ENCODE measurements at regions not wholly inside any gene's neighbourhood (a gene's known extent, or its start where the extent isn't known, plus 50 kb on each side); places are given as distances from the start of the nearest gene placed in this dataset.

GRCh38 chr12:5160827-5161226, 117.1 kb downstream of the KCNA5 start:
- no peak for TF ChIP-seq CTCF (IDR thresholded peaks at IDR 0.05 in 4 of 5, conservative IDR thresholded peaks at IDR 0.05 in 1 of 5)
- TF ChIP-seq POLR2A (IDR thresholded peaks at IDR 0.05): no peak
- Histone ChIP-seq H3K27ac (no peak overlapping the region), H3K27me3 (no peaks in the 10 kb centered on the region), H3K4me3 (no peak overlapping the region), H3K4me1 (no peaks in the 10 kb centered on the region), H3K9me3 (no peaks in the 10 kb centered on the region), H3K36me3 (no peaks in the 10 kb centered on the region)
- no peak for ATAC-seq
- intact Hi-C loops (cut with DNase I; ENCODE audit: low total_unique reads) (no loop called here), in situ Hi-C loops (cut with MboI; ENCODE audit: low sequenced_read_pairs in 4 of 4) (loop anchor here in 1 of 4 donors (10.0 kb wide), 1 partner anchor 284 kb away; no protein-coding TSS in a partner anchor)
- DNase-seq: no peak

- no peak overlapping the region for H3K4me3 ChIP-seq
- ATAC-seq: no peak
- no peak for TF ChIP-seq POLR2A (IDR thresholded peaks at IDR 0.05)
- no peak for TF ChIP-seq CTCF (IDR thresholded peaks at IDR 0.05 in 4 of 5, conservative IDR thresholded peaks at IDR 0.05 in 1 of 5)
- in situ Hi-C loops (cut with MboI; ENCODE audit: low sequenced_read_pairs in 4 of 4) (loop anchor here in 1 of 4 donors (10.0 kb wide), 1 partner anchor 281 kb away; no protein-coding TSS in a partner anchor), intact Hi-C loops (cut with DNase I; ENCODE audit: low total_unique reads) (no loop called here)
- H3K4me1 ChIP-seq: no peaks in the 10 kb centered on the region
- no peaks in the 10 kb centered on the region for H3K36me3 ChIP-seq
- H3K27me3 ChIP-seq: no peaks in the 10 kb centered on the region
- no peaks in the 10 kb centered on the region for H3K9me3 ChIP-seq
- DNase-seq: no peak
- no peak overlapping the region for H3K27ac ChIP-seq
These were observed 120.0 kb downstream of the KCNA5 start for GRCh38 chr12:5163661-5164060.

GRCh38 chr12:5165296-5165970, 121.8 kb downstream of the KCNA5 start:
- Histone ChIP-seq H3K4me1 (peaks cover 2 to 5% of the 10 kb centered on the region in 2 donors), H3K27ac (no peak overlapping the region), H3K27me3 (no peaks in the 10 kb centered on the region), H3K36me3 (no peaks in the 10 kb centered on the region), H3K4me3 (no peak overlapping the region), H3K9me3 (no peaks in the 10 kb centered on the region)
- no peak for TF ChIP-seq CTCF (IDR thresholded peaks at IDR 0.05 in 4 of 5, conservative IDR thresholded peaks at IDR 0.05 in 1 of 5)
- no peak for TF ChIP-seq POLR2A (IDR thresholded peaks at IDR 0.05)
- intact Hi-C loops (cut with DNase I; ENCODE audit: low total_unique reads): no loop called here
- in situ Hi-C loops (cut with MboI; ENCODE audit: low sequenced_read_pairs in 4 of 4): loop anchor here in 1 of 4 donors (10.0 kb wide), 1 partner anchor 279 kb away; no protein-coding TSS in a partner anchor
- no peak for ATAC-seq
- no peak for DNase-seq

- no peak overlapping the region for H3K27ac ChIP-seq
- intact Hi-C loops (cut with DNase I; ENCODE audit: low total_unique reads): no loop called here
- in situ Hi-C loops (cut with MboI; ENCODE audit: low sequenced_read_pairs in 4 of 4): loop anchor here in 1 of 4 donors (10.0 kb wide), 1 partner anchor 278 kb away; no protein-coding TSS in a partner anchor
These were observed 123.3 kb downstream of the KCNA5 start for GRCh38 chr12:5166976-5167375.

GRCh38 chr12:5168148-5168547, 124.5 kb downstream of the KCNA5 start:
- no peaks in the 10 kb centered on the region for H3K36me3 ChIP-seq
- H3K9me3 ChIP-seq: no peaks in the 10 kb centered on the region
- TF ChIP-seq POLR2A (IDR thresholded peaks at IDR 0.05): no peak
- TF ChIP-seq CTCF (IDR thresholded peaks at IDR 0.05 in 4 of 5, conservative IDR thresholded peaks at IDR 0.05 in 1 of 5): no peak
- no peak overlapping the region for H3K4me3 ChIP-seq
- H3K27ac ChIP-seq: no peak overlapping the region
- no peak for ATAC-seq
- no peaks in the 10 kb centered on the region for H3K27me3 ChIP-seq
- intact Hi-C loops (cut with DNase I; ENCODE audit: low total_unique reads) (no loop called here), in situ Hi-C loops (cut with MboI; ENCODE audit: low sequenced_read_pairs in 4 of 4) (loop anchor here in 1 of 4 donors (10.0 kb wide), 1 partner anchor 277 kb away; no protein-coding TSS in a partner anchor)
- H3K4me1 ChIP-seq: peaks cover 14 to 29% of the 10 kb centered on the region in 2 donors
- no peak for DNase-seq

More at GRCh38 chr12:5166976-5167375, 123.3 kb downstream of the KCNA5 start:
- TF ChIP-seq POLR2A (IDR thresholded peaks at IDR 0.05): no peak
- no peaks in the 10 kb centered on the region for H3K36me3 ChIP-seq
- no peaks in the 10 kb centered on the region for H3K9me3 ChIP-seq
- H3K4me1 ChIP-seq: peaks cover 13 to 20% of the 10 kb centered on the region in 2 donors
- no peaks in the 10 kb centered on the region for H3K27me3 ChIP-seq
- ATAC-seq: no peak
- no peak overlapping the region for H3K4me3 ChIP-seq
- DNase-seq: no peak

Data from gastrocnemius medialis (tissue), 4 donors.